ENCODE measurements at regions not wholly inside any gene's neighbourhood (a gene's known extent, or its start where the extent isn't known, plus 50 kb on each side); places are given as distances from the start of the nearest gene placed in this dataset.
A peak's percentile ranks its signal among the peaks of the same experiment; 100 is the strongest.
"Not testable (repeated sequence)": the region's sequence is repeated elsewhere in the genome, so short reads cannot be mapped to it uniquely, and the experiment has no call there.

DNA sequence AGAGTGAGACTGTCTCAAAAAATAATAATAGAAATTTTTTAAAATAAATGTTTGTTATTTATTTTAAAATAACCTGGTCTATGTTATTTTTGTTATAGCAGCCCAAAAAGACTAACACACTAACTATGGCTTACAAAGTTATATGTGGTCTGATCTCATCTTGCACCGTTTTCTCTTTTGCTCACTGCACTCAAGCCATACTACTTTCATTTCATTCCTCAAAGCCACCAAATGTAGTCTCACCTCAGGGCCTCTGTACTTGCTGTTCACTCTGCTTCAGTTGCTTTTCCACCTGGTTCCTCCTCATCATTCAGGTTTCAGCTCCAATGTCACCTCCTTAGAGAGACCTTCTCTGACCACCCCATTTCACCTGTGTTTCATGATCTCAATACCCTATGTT lies 55.2 kb upstream of the MDM1 start:
- H3K36me3 Mint-ChIP-seq (ENCODE audit: insufficient read depth) = no peaks in the 10 kb centered on the region
- H3K27me3 Mint-ChIP-seq = no peaks in the 10 kb centered on the region
- H3K27ac Mint-ChIP-seq (ENCODE audit: low read depth) = peak overlapping the region; percentile 9
- H3K4me1 Mint-ChIP-seq = peaks cover 25% of the 10 kb centered on the region
- DNase-seq (ENCODE audit: low spot score in 2 of 2) = no peak
- H3K9me3 Mint-ChIP-seq = no peaks in the 10 kb centered on the region
- H3K4me3 Mint-ChIP-seq = no peak overlapping the region
- ATAC-seq (replicated peaks; ENCODE audit: extremely low read depth, poor library complexity, severe bottlenecking) = no peak

DNA sequence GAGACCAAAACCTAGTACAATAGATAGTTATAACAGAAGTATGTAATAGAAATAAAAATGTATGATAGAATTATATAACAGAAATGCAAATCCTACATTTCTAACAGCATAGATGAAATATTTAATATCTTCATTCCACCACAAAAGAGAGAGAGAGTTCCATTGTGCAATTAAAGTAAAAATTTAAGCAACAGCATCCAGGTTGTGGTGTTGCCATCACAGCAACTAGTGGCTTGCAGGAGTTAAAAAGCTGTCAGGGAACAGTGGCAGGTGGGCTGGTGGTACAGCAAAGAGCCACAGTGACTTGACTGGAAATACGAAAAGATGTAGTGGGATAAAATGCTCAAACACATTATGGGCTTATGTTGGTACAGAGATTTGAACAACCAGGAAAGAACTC lies 57.1 kb upstream of the MDM1 start:
- ATAC-seq (replicated peaks; ENCODE audit: extremely low read depth, poor library complexity, severe bottlenecking) = no peak
- Mint-ChIP-seq H3K36me3 (ENCODE audit: insufficient read depth) (no peaks in the 10 kb centered on the region), H3K4me3 (no peak overlapping the region), H3K9me3 (no peaks in the 10 kb centered on the region), H3K27me3 (no peaks in the 10 kb centered on the region), H3K4me1 (peaks cover 18% of the 10 kb centered on the region), H3K27ac (ENCODE audit: low read depth) (no peak overlapping the region)
- no peak for DNase-seq (ENCODE audit: low spot score in 2 of 2)

DNA sequence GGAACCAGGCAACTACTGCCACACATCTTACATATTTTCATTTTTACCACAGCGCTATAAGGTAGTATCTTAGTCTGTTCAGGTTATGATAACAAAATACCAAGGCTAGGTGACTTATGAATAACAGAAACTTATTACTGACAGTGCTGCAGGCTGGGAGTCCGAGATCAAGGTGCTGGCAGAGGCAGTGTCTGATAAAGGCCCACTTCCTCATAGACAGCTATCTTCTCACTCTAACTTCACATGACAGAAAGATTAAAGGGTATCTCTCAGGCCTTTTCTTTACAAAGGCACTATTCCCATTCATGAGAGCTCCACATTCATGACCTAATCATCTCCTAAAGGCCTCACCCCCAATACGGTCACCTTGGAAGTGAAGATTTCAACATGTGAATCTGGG lies 59.8 kb upstream of the MDM1 start:
- Mint-ChIP-seq H3K4me1 (peaks cover 14% of the 10 kb centered on the region), H3K27ac (ENCODE audit: low read depth) (no peak overlapping the region)
- ATAC-seq (replicated peaks; ENCODE audit: extremely low read depth, poor library complexity, severe bottlenecking) = no peak

DNA sequence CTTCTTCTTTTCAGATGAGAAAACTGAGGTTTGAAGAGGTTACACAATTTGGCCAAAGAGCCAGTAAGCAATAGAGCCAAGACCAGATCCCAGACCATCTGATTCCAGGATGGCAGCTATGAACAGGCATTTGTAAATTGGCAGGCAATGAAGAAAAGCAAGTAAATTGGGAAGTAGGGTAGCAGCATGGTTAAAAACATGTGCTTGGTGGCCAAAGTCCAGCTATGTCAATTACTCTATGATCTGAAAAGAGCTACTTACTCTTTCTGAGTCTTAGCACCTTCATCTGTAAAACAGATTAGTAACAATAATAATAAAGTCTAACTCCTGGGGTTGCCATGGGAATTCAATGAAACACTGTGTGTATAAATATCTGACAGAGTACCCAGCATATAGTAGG lies 60.2 kb upstream of the MDM1 start:
- peaks cover 1% of the 10 kb centered on the region for H3K9me3 Mint-ChIP-seq
- no peaks in the 10 kb centered on the region for H3K27me3 Mint-ChIP-seq
- ATAC-seq (replicated peaks; ENCODE audit: extremely low read depth, poor library complexity, severe bottlenecking) = no peak
- H3K4me1 Mint-ChIP-seq = peaks cover 17% of the 10 kb centered on the region
- no peak for DNase-seq (ENCODE audit: low spot score in 2 of 2)
- no peak overlapping the region for H3K4me3 Mint-ChIP-seq
- H3K27ac Mint-ChIP-seq (ENCODE audit: low read depth) = no peak overlapping the region
- H3K36me3 Mint-ChIP-seq (ENCODE audit: insufficient read depth) = no peaks in the 10 kb centered on the region

More for the DNA sequence above, 59.8 kb upstream of the MDM1 start:
- DNase-seq (ENCODE audit: low spot score in 2 of 2) = no peak
- no peaks in the 10 kb centered on the region for H3K36me3 Mint-ChIP-seq (ENCODE audit: insufficient read depth)
- H3K9me3 Mint-ChIP-seq = no peaks in the 10 kb centered on the region
- no peaks in the 10 kb centered on the region for H3K27me3 Mint-ChIP-seq
- no peak overlapping the region for H3K4me3 Mint-ChIP-seq

DNA sequence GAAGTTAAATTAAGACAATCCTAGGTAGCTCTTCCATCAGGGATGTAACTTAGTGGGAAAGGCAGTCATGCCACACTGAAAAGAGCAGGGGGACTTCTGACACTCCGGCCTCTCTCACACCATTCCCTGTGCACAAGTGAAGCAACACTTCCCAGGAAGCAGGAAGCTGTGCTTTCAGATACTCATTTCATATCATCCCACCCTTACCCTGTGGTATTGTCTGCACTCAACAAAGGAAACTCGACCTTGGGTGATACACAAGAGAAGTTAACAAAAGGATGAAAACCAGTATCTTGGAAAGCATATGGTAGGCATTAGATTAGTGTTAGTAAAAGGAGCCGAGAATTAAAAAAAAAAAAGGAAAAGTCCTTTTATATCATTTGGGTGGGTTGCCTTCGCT lies 61.3 kb upstream of the MDM1 start:
- Mint-ChIP-seq H3K4me1 (peaks cover 18% of the 10 kb centered on the region), H3K9me3 (peaks cover 4% of the 10 kb centered on the region), H3K36me3 (ENCODE audit: insufficient read depth) (peaks cover 2% of the 10 kb centered on the region), H3K27me3 (no peaks in the 10 kb centered on the region), H3K27ac (ENCODE audit: low read depth) (no peak overlapping the region), H3K4me3 (no peak overlapping the region)
- DNase-seq (ENCODE audit: low spot score in 2 of 2) = no peak
- no peak for ATAC-seq (replicated peaks; ENCODE audit: extremely low read depth, poor library complexity, severe bottlenecking)

DNA sequence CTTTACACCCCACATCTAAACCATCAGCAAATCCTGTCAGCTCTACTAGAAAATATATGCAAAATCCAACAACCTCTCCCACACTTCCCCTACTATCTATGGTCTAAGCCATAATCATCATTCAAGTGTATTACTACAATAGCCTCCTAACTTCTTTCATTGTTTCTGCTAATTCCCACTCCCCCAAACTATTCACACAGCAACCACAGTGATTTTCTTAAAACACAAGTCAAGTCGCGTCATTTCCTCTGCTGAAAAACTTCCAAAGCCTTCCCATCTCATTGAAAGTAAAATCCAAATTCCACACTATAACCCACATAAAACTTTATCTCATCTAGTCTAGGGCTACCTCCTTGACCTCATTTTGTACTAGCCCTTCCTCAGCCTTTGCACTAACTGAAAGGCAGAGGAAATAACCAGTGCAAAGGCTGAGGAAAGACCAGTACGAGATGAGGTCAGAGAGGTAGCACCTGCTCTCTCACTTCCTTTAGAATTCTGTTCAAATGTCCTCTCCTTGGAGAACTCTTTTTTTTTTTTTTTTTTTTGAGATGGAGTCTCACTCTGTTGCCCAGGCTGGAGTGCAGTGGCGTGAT lies 65.5 kb upstream of the MDM1 start:
- DNase-seq (ENCODE audit: low spot score in 2 of 2) = no peak
- no peak overlapping the region for H3K4me3 Mint-ChIP-seq

DNA sequence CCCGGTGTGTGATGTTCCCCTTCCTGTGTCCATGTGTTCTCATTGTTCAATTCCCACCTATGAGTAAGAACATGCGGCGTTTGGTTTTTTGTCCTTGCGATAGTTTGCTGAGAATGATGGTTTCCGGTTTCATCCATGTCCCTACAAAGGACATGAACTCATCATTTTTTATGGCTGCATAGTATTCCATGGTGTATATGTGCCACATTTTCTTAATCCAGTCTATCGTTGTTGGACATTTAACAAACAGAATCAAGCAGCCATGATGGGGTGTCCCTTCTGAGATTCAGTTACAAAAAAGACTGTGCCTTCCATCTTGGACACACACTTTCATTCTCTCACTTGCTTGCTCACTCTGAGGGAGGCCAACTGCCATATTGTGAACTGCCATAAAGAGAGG lies 66.5 kb upstream of the MDM1 start:
- H3K27ac Mint-ChIP-seq (ENCODE audit: low read depth); H3K27me3 Mint-ChIP-seq; DNase-seq (ENCODE audit: low spot score in 2 of 2); ATAC-seq (replicated peaks; ENCODE audit: extremely low read depth, poor library complexity, severe bottlenecking); H3K36me3 Mint-ChIP-seq (ENCODE audit: insufficient read depth); H3K9me3 Mint-ChIP-seq; H3K4me3 Mint-ChIP-seq: not testable (repeated sequence)
- H3K4me1 Mint-ChIP-seq = peaks cover 20% of the 10 kb centered on the region

More for the DNA sequence above, 65.5 kb upstream of the MDM1 start:
- Mint-ChIP-seq H3K36me3 (ENCODE audit: insufficient read depth) (peaks cover 2% of the 10 kb centered on the region), H3K4me1 (peaks cover 12% of the 10 kb centered on the region), H3K27me3 (no peaks in the 10 kb centered on the region), H3K27ac (ENCODE audit: low read depth) (peak overlapping the region; percentile 7), H3K9me3 (peaks cover 4% of the 10 kb centered on the region)
- no peak for ATAC-seq (replicated peaks; ENCODE audit: extremely low read depth, poor library complexity, severe bottlenecking)

DNA sequence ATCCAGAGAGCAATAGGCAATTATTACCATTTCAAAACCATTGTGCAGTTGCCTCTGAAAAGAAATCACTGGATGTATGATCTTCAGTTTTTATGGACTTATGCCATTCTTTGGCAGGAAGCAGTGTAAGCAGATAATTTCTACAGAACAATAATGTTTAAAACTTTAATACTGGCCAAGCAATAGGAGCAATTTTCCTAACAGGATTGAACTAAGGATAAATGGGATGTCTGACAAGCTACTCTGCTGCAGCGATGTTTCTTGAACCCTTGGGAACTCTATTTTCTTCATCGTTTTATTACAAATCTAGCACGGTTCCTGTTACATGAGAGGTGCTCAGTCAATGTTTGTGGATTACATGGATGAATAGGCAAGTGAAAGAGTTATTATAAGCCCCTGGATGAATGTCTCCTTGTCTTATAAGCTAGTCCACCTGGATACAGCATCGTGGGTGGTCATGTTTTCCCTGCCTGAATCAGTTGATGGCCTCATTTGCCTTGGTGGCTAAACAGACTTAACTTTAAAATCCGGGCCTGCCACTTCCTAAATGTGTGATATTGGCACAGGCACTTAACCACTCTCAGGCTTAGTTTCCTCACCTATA lies 68.2 kb upstream of the MDM1 start:
- ATAC-seq (replicated peaks; ENCODE audit: extremely low read depth, poor library complexity, severe bottlenecking) (no peak), DNase-seq (ENCODE audit: low spot score in 2 of 2) (no peak)
- H3K27ac Mint-ChIP-seq (ENCODE audit: low read depth) = peak overlapping the region; percentile 37
- H3K4me3 Mint-ChIP-seq = no peak overlapping the region
- peaks cover 24% of the 10 kb centered on the region for H3K4me1 Mint-ChIP-seq
- peaks cover 4% of the 10 kb centered on the region for H3K9me3 Mint-ChIP-seq
- peaks cover 2% of the 10 kb centered on the region for H3K36me3 Mint-ChIP-seq (ENCODE audit: insufficient read depth)
- H3K27me3 Mint-ChIP-seq = no peaks in the 10 kb centered on the region

DNA sequence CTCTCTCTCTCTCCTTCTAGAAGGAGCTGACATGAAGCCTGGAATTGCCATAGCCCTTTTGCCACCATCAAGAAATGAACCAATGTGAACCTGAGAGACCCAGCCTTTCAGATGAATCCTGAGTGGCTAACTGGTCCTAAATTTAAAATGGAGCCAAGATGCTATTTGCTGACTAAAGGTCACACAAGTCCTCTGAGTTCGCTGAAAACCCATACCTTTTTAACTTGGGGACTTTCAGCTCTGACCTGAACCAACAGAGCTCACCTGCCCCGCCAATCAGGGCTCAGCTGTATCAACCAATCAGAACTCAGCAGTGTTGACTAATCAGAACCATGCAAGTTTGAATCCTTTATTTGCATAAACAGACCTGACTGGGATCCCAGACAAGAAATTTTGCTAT lies 70.3 kb upstream of the MDM1 start:
- DNase-seq (ENCODE audit: low spot score in 2 of 2) (no peak), ATAC-seq (replicated peaks; ENCODE audit: extremely low read depth, poor library complexity, severe bottlenecking) (no peak)
- H3K27me3 Mint-ChIP-seq = no peaks in the 10 kb centered on the region
- peaks cover 25% of the 10 kb centered on the region for H3K4me1 Mint-ChIP-seq
- no peak overlapping the region for H3K27ac Mint-ChIP-seq (ENCODE audit: low read depth)
- H3K9me3 Mint-ChIP-seq = peaks cover 3% of the 10 kb centered on the region
- H3K4me3 Mint-ChIP-seq = no peak overlapping the region
- peaks cover 2% of the 10 kb centered on the region for H3K36me3 Mint-ChIP-seq (ENCODE audit: insufficient read depth)

DNA sequence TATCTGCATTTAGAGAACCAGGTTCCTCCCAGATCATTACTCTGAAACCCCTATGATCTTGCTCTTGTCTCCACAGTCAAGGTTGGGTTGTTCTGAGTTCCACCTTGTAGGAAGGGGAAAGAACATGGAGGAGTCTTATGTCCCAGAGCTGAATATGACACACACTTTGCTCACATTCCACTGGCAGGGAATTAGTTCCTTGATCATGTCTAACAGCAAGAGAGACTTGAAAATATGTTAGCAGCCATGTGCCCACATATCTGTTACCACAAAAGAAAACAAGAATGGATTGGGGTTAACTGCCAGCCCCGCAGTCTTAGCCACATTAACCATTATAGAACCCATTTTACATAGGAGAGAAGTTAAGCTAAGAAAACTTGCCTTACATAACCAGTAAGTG lies 71.1 kb upstream of the MDM1 start:
- Mint-ChIP-seq H3K9me3 (no peaks in the 10 kb centered on the region), H3K36me3 (ENCODE audit: insufficient read depth) (no peaks in the 10 kb centered on the region), H3K4me3 (no peak overlapping the region), H3K27ac (ENCODE audit: low read depth) (no peak overlapping the region), H3K27me3 (no peaks in the 10 kb centered on the region), H3K4me1 (peaks cover 20% of the 10 kb centered on the region)
- DNase-seq (ENCODE audit: low spot score in 2 of 2) (no peak), ATAC-seq (replicated peaks; ENCODE audit: extremely low read depth, poor library complexity, severe bottlenecking) (no peak)

DNA sequence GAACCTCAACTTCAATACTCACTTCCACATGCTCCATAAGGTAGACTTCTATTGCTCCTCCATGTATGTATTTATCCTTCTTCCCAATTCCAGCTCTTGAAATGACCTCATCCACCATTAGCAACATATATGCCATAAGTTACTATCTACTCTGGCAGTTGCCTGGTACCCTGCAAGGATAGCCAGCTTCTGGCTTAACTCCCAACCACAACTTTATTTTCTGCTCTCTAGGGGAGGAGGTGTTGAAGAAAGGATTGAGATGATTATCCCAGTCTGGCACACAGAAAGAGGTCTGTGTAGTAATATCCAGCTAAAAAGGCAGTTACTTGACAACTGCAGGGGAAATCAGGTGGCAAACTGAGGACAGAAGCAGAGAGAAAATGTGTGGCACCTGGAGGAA lies 71.5 kb upstream of the MDM1 start:
- DNase-seq (ENCODE audit: low spot score in 2 of 2) = no peak
- Mint-ChIP-seq H3K27ac (ENCODE audit: low read depth) (no peak overlapping the region), H3K9me3 (no peaks in the 10 kb centered on the region), H3K36me3 (ENCODE audit: insufficient read depth) (no peaks in the 10 kb centered on the region), H3K4me1 (peaks cover 20% of the 10 kb centered on the region), H3K4me3 (no peak overlapping the region), H3K27me3 (no peaks in the 10 kb centered on the region)
- ATAC-seq (replicated peaks; ENCODE audit: extremely low read depth, poor library complexity, severe bottlenecking) = no peak

DNA sequence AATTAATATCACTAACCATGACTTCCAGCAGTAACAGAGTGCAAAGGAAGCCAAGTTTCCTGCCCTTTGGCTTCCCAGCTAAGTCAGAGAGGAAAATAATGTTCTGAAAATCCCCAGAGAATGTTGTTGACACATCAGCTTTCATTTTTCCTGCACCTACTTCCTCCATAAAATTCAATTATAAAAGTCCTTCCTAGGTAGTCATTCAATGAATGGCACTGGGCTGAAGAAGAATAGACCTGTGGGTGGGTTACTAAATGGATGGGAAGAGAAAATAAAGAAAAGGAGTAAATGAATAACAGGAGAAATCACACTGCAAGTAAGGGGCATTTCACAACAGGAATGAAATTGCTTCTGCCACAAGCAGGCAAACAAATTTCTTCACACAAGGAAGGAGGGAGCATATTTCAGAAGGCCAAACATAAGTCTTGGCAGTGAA lies 73.2 kb upstream of the MDM1 start:
- H3K27me3 Mint-ChIP-seq = no peaks in the 10 kb centered on the region
- peaks cover 20% of the 10 kb centered on the region for H3K4me1 Mint-ChIP-seq
- H3K36me3 Mint-ChIP-seq (ENCODE audit: insufficient read depth) = no peaks in the 10 kb centered on the region
- ATAC-seq (replicated peaks; ENCODE audit: extremely low read depth, poor library complexity, severe bottlenecking) (no peak), DNase-seq (ENCODE audit: low spot score in 2 of 2) (no peak)
- no peaks in the 10 kb centered on the region for H3K9me3 Mint-ChIP-seq
- H3K27ac Mint-ChIP-seq (ENCODE audit: low read depth) = no peak overlapping the region
- no peak overlapping the region for H3K4me3 Mint-ChIP-seq

DNA sequence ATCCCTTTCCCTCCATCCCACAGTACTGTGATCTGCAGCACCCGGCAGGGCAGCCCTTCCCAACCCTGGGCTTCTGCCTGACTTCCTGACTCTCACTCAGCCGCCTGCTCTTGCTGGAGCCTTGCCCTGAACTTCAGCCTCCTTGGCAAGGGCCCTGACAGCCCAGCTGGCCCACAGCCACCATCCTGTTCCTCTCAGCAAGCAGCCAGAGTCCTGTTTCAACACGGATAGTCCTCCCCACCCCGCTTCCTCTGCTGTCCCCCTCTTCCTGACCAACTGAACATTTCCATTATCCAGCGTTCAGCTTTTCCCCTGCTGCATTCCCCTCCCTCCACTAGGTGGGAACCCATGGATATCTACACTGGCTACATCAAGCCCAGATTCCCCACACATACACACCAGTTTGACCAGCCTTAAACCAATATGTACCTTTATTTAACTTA lies 74.0 kb upstream of the MDM1 start:
- Mint-ChIP-seq H3K27ac (ENCODE audit: low read depth) (no peak overlapping the region), H3K4me3 (no peak overlapping the region), H3K36me3 (ENCODE audit: insufficient read depth) (no peaks in the 10 kb centered on the region), H3K4me1 (peaks cover 24% of the 10 kb centered on the region), H3K9me3 (no peaks in the 10 kb centered on the region), H3K27me3 (no peaks in the 10 kb centered on the region)
- DNase-seq (ENCODE audit: low spot score in 2 of 2) (no peak), ATAC-seq (replicated peaks; ENCODE audit: extremely low read depth, poor library complexity, severe bottlenecking) (no peak)
